Body of pancreas (tissue), 4 donors: ENCODE measurements at regions not wholly inside any gene's neighbourhood (a gene's known extent, or its start where the extent isn't known, plus 50 kb on each side); places are given as distances from the start of the nearest gene placed in this dataset.

Experiments
- ATAC-seq: fragments of 150-250 bp; one replicate; pipeline ENCODE4 v1.9.1; 2016
- DNase-seq, 4 donors: peaks; one replicate each; pipeline ENCODE4 v3.0.0-alpha.2; 2019
- H3K27ac ChIP-seq, 4 donors: fragments of 200-600 bp; sonication (generic); 1 replicate in 3 of 4; 2 replicates in 1 of 4; pipeline versions ENCODE4 v1.5.1 to v1.6.1; 2016 to 2019; ENCODE audit warnings: mild to moderate bottlenecking in 1 of 4, mixed read lengths in 1 of 4, moderate library complexity in 1 of 4
- H3K27me3 ChIP-seq, 2 donors: fragments of 200-600 bp; sonication (generic); one replicate each; pipeline ENCODE4 v1.6.0; 2016; ENCODE audit warnings: mild to moderate bottlenecking in 1 of 2
- H3K36me3 ChIP-seq, 2 donors: fragments of 200-600 bp; sonication (generic); replicated peaks in 1 of 2; 2 replicates each; pipeline ENCODE4 v1.5.1; 2016; ENCODE audit warnings: low read depth in 2 of 2; ENCODE audit not compliant: insufficient read depth in 1 of 2
- H3K4me1 ChIP-seq: fragments of 200-600 bp; sonication (generic); one replicate; pipeline ENCODE4 v1.6.0; 2016
- H3K4me3 ChIP-seq, 2 donors: fragments of 200-600 bp; sonication (generic); 1 replicate in 1 of 2; 2 replicates in 1 of 2; pipeline ENCODE4 v1.5.1; 2016 to 2019
- H3K9me3 ChIP-seq, 3 donors: fragments of 200-600 bp; sonication (generic); 1 replicate in 2 of 3; 2 replicates in 1 of 3; pipeline ENCODE4 v1.5.1; 2016
- POLR2A ChIP-seq, 3 donors: fragments of 450-650 bp; IDR thresholded peaks; one replicate each; pipeline ENCODE4 v1.6.1; 2016; ENCODE audit warnings: antibody characterized with exemption in 3 of 3, mild to moderate bottlenecking in 2 of 3
- WGBS, 2 donors: methylation state at CpG; one replicate each; pipeline ENCODE4 v1.1.5; 2017; 5-methylcytosine and 5-hydroxymethylcytosine counted together
- intact Hi-C: fragments of 100-400 bp; cut with DNase I; formaldehyde crosslinking; loops from one replicate; pipeline ENCODE4 v1.15.1; 2023
- TF ChIP-seq, protein P1 (sequence below), 7 experiments: fragments of 450-650 bp in 4 of 7; fragments of 200-600 bp in 3 of 7; sonication (generic) in 3 of 7; IDR thresholded peaks; one replicate each; pipeline ENCODE4 v1.5.1; 2016 to 2019; ENCODE audit warnings: antibody characterized with exemption in 7 of 7

DNA sequence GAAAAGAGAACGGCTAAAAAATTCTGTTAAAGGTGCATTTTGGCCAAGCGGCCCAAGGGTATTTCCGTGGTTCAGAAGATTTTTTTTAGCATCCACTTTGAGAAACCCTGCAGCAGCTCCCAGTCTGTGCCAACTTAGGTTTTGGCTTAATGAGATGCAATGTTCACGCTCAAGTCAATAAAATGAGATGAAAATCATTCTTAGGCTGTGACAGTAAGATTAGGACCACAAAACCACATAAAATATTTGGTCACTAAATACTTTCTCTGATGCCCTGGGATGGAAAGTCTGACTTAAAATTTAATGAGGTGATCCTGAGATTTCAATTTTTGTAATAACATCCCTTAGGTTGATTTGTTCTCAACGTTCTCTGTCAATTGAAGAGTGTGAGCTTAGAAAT lies 74.2 kb upstream of the FHL2 start:
- Histone ChIP-seq H3K36me3 (no peaks in the 10 kb centered on the region), H3K27ac (no peak overlapping the region), H3K4me3 (no peak overlapping the region), H3K27me3 (no peaks in the 10 kb centered on the region), H3K4me1 (no peaks in the 10 kb centered on the region), H3K9me3 (no peaks in the 10 kb centered on the region)
- no peak for DNase-seq
- WGBS, 2 donors, result 73 to 74% methylated on average over 5 of the region's 5 CpGs
- ATAC-seq, result no peak
- TF ChIP-seq POLR2A (IDR thresholded peaks at IDR 0.05), result no peak
- TF ChIP-seq, protein P1, sequence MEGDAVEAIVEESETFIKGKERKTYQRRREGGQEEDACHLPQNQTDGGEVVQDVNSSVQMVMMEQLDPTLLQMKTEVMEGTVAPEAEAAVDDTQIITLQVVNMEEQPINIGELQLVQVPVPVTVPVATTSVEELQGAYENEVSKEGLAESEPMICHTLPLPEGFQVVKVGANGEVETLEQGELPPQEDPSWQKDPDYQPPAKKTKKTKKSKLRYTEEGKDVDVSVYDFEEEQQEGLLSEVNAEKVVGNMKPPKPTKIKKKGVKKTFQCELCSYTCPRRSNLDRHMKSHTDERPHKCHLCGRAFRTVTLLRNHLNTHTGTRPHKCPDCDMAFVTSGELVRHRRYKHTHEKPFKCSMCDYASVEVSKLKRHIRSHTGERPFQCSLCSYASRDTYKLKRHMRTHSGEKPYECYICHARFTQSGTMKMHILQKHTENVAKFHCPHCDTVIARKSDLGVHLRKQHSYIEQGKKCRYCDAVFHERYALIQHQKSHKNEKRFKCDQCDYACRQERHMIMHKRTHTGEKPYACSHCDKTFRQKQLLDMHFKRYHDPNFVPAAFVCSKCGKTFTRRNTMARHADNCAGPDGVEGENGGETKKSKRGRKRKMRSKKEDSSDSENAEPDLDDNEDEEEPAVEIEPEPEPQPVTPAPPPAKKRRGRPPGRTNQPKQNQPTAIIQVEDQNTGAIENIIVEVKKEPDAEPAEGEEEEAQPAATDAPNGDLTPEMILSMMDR (IDR thresholded peaks at IDR 0.05), result no peak
- intact Hi-C loops, result no loop called here

DNA sequence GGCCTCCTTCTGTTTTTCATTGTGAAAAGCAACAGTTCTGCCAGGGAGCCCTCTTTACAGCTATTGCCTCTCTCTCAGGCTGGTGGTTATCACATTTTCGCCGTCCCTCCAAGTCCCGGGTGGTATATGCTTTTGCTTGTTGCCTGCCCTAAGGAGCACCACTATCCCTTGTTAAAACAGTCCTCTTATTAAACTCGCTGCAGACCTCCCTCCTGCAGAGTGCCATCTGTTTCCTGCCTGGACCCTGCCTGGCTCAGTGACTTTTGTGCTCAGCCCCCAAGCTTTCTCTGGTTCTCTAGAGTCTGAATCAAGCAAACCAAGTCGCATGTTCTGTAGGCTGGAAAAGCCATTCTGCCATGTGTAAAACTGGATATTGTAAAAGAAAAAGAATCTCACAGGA lies 72.1 kb upstream of the FHL2 start:
- ATAC-seq (no peak), DNase-seq (no peak)
- Histone ChIP-seq H3K4me1 (no peaks in the 10 kb centered on the region), H3K9me3 (no peaks in the 10 kb centered on the region), H3K27ac (no peak overlapping the region), H3K27me3 (no peaks in the 10 kb centered on the region), H3K36me3 (no peaks in the 10 kb centered on the region), H3K4me3 (no peak overlapping the region)
- WGBS, 2 donors, result 57 to 63% methylated on average over 5 of the region's 5 CpGs
- no peak for TF ChIP-seq POLR2A (IDR thresholded peaks at IDR 0.05)
- TF ChIP-seq, protein P1 (IDR thresholded peaks at IDR 0.05), result no peak
- intact Hi-C loops, result no loop called here

DNA sequence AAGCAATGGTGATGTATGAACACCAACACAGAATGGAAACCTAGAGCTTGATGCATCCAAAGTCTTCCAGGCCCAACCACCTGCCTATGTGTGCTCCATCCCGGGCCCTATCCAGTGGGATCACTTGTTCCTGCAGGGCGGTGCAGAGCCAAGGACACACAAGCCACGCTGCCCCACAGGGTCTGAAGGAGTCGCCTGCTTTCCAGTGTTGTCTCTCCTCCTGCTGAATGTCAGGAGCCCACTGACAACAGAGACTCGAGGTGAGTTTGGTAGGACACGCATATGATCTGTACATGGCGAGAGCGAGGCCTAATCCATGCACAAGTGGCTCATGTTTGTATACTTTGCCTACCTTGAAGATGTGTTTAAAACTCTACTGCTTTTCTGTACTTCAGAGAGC lies 70.9 kb upstream of the FHL2 start:
- TF ChIP-seq, protein P1 (IDR thresholded peaks at IDR 0.05), result no peak
- TF ChIP-seq POLR2A (IDR thresholded peaks at IDR 0.05), result no peak
- intact Hi-C loops, result no loop called here
- no peak for ATAC-seq

DNA sequence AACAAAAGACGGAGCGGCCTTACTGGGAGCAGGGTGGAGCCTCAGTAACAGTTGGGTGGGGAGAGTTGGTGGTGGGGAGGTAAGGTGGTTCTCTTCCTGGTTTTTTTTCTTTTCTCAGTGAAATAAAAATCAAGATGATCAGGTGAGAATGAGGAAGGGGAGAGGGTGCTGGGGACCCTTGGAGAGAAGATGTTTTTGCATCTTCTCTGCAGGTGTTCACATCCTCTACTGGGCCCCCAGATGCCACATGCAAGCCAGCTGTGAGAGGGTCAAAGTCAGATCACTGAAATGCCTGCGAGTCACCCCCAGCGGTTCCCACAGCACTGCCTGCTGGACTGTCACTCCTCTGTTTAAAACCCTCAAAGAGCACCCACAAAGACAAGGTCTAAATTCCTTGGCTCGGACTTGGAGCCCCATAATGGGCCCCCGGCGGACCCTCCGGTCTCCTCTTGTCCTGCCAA lies 69.8 kb upstream of the FHL2 start:
- DNase-seq (no peak), ATAC-seq (no peak)
- Histone ChIP-seq H3K4me3 (no peak overlapping the region), H3K36me3 (no peaks in the 10 kb centered on the region), H3K27ac (no peak overlapping the region), H3K9me3 (no peaks in the 10 kb centered on the region), H3K27me3 (no peaks in the 10 kb centered on the region), H3K4me1 (no peaks in the 10 kb centered on the region)
- no peak for TF ChIP-seq POLR2A (IDR thresholded peaks at IDR 0.05)
- TF ChIP-seq, protein P1 (IDR thresholded peaks at IDR 0.05), result no peak
- 70 to 80% methylated on average over 8 of the region's 8 CpGs for WGBS, 2 donors
- intact Hi-C loops, result no loop called here

More for the DNA sequence above, 70.9 kb upstream of the FHL2 start:
- Histone ChIP-seq H3K27ac (no peak overlapping the region), H3K4me1 (no peaks in the 10 kb centered on the region), H3K27me3 (no peaks in the 10 kb centered on the region), H3K4me3 (no peak overlapping the region), H3K36me3 (no peaks in the 10 kb centered on the region), H3K9me3 (no peaks in the 10 kb centered on the region)
- WGBS, 2 donors, result 82 to 87% methylated on average over 6 to 8 of the region's 8 CpGs
- DNase-seq, result no peak

DNA sequence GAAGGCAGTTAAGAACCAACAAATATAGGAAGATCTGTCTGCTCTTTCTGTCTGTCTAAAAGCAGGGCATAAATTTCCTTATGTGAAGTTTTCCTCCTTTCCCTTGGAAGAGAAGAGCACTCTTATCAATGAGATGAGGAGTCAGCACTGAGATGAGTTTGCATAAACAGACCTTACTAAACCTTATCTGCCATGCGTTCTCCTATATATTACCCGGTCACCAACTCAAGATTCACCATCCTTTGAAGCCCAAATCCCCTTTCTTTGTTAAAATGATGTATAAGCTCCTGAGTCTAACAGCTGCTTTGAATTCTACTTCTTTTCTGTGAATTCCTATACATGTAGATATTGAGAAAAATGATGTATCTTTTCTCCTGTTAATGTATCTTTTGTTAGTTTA lies 65.5 kb upstream of the FHL2 start:
- WGBS, 2 donors, result 82 to 89% methylated on average over 2 of the region's 2 CpGs
- no peaks in the 10 kb centered on the region for H3K9me3 ChIP-seq
- peaks cover 12% of the 10 kb centered on the region for H3K4me1 ChIP-seq
- H3K27me3 ChIP-seq, result no peaks in the 10 kb centered on the region
- intact Hi-C loops, result no loop called here
- H3K4me3 ChIP-seq, result no peak overlapping the region
- no peak overlapping the region for H3K27ac ChIP-seq
- no peak for TF ChIP-seq POLR2A (IDR thresholded peaks at IDR 0.05)
- TF ChIP-seq, protein P1 (IDR thresholded peaks at IDR 0.05), result no peak
- ATAC-seq (no peak), DNase-seq (no peak)
- H3K36me3 ChIP-seq, result no peaks in the 10 kb centered on the region
